ENCODE measurements at regions not wholly inside any gene's neighbourhood (a gene's known extent, or its start where the extent isn't known, plus 50 kb on each side); places are given as distances from the start of the nearest gene placed in this dataset.
"Not testable (repeated sequence)": the region's sequence is repeated elsewhere in the genome, so short reads cannot be mapped to it uniquely, and the experiment has no call there.

- no peak for DNase-seq (ENCODE audit: low read depth in 2 of 3, low spot score in 1 of 3)
These were observed 166.7 kb upstream of the PRICKLE2 start for GRCh38 chr3:64392001-64392400.

- no peak for DNase-seq (ENCODE audit: low read depth in 2 of 3, low spot score in 1 of 3)
These were observed 165.6 kb upstream of the PRICKLE2 start for GRCh38 chr3:64390893-64391292.

DNA sequence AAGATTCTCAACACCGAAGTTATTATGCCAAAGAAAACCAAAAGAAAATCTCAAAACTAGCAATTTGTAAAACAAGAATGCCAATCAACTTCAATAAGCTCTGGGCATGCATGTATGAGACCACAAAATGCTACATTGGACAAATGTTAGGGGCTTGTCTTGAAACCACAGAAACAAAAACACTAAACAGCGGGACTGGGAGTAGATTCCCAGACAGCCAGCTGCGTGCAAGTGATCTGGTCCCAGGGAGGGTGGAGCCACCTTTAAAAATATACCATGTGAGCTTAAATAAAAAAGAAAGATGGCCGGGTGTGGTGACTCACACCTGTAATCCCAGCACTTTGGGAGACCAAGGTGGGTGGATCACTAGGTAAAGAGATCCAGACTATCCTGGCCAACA is 163.6 kb upstream of the PRICKLE2 start:
- DNase-seq (ENCODE audit: low read depth in 2 of 3, low spot score in 1 of 3), result no peak

DNA sequence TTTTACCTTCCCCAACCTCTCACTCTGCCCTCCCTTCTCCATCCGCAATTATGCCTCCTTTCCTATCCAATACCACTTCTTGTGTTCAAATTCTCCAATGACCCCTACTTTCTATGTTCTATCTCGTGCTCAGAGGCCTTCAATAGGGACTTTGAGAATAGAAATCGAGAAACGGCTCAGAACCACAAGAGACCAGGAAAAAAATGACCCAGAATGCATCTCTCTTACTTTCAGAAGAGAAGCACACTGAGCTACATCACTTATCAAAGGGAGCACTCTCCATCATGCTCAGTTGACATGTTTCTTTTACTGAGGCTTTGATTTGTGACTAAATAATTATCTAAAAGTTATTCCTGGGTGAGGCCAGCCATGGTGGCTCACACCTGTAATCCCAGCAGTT is 162.4 kb upstream of the PRICKLE2 start:
- DNase-seq (ENCODE audit: low read depth in 2 of 3, low spot score in 1 of 3), result no peak

DNA sequence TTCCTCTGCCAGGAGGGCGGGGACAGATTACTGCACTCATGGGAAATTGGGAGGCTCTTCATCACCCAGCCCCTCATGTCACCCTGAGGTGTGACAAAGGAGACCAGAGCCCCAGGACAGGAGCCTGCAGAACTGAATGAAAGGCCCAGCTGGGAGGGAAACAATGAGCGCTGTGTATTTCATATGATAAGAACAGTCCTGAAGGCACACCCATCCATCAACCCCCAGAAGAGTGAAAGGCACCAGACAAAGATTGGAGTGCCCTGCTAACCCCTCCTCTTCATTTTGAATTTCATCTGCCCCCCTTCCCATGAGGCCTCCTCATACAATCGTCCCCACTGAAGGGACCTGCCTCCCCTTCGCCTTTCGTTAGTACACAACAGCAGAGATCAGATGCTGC is 160.0 kb upstream of the PRICKLE2 start:
- no peak for DNase-seq (ENCODE audit: low read depth in 2 of 3, low spot score in 1 of 3)

- no peak for DNase-seq (ENCODE audit: low read depth in 2 of 3, low spot score in 1 of 3)
These were observed 159.3 kb upstream of the PRICKLE2 start for GRCh38 chr3:64384561-64384960.

GRCh38 chr3:64382153-64382552 is 156.9 kb upstream of the PRICKLE2 start:
- DNase-seq (ENCODE audit: low read depth in 2 of 3, low spot score in 1 of 3), result no peak

GRCh38 chr3:64381367-64381766 is 156.1 kb upstream of the PRICKLE2 start:
- no peak for DNase-seq (ENCODE audit: low read depth in 2 of 3, low spot score in 1 of 3)

DNA sequence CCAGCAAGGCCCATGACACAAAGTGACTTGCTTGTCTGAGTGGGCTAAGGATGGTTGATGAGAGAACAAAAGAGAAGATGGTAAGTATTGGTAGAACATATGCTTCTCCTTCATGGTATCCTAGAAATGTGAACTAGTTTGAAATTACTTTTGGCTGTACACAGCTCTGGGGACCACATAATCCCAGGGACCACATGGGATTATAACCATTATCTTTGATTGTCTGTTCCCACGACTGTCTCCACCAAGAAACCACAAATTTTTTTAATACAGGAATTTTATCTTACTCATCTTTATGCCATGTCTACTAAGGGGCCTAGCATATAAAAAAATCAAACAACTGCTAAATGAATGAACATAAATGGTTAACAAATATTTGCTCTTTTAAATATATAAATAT is 155.3 kb upstream of the PRICKLE2 start:
- no peak for DNase-seq (ENCODE audit: low read depth in 2 of 3, low spot score in 1 of 3)

DNA sequence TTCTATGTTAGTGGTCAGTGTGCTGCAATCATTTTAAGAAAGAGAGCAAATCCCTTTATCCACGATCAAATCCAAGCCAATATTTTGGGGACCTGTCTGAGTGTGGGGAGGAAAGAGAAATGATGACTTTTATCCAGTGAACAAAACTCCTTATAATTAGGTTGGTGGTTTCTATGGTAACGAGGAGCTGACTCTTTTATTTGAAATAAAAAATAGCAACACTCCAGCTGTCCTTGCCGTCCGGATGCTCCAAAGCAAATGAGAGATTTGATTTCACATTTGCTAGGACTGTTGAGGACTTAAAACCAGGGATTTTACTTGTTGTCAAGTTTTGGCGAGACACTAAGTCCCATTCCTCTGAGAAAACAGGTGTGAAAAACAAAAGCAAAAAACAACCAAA is 154.0 kb upstream of the PRICKLE2 start:
- DNase-seq (ENCODE audit: low read depth in 2 of 3, low spot score in 1 of 3), result no peak

DNA sequence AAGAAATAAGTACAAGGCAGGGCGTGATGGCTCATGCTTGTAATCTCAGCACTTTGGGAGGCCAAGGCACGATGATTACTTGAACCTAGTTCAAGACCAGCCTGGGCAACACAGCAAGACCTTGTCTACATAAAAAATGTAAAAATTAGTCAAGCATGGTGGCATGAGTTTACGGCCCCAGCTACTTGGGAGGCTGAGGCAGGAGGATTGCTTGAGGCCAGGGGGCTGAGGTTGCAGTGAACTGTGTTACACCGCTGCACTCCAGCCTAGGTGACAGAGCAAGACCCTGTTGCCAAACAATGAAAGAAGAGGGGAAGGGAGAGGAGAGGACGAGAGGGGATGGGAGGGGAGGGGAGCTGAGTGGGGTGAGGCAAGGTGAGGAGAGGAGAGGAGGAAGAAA is 152.7 kb upstream of the PRICKLE2 start:
- DNase-seq (ENCODE audit: low read depth in 2 of 3, low spot score in 1 of 3), result no peak

GRCh38 chr3:64375737-64376136 is 150.5 kb upstream of the PRICKLE2 start:
- no peak for DNase-seq (ENCODE audit: low read depth in 2 of 3, low spot score in 1 of 3)

DNA sequence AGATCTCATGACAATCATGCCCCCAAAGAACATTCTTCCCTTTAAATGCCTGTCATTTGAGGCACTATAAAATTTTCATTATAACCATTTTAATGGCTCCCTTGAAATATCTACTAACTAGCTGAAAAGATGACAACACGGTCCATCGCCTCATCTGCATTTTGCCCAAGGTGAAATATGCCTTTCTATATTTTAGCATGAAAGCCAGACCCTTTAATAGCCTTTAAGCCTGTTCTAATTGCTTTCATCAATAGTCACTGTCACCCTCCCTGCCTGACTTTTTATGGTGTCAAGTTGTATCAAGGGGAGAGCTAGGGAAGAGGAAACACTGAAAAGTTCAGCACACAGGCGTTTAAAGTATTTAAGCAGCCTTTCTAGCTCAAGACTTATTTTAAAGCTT is 144.1 kb upstream of the PRICKLE2 start:
- no peak for DNase-seq (ENCODE audit: low read depth in 2 of 3, low spot score in 1 of 3)

DNA sequence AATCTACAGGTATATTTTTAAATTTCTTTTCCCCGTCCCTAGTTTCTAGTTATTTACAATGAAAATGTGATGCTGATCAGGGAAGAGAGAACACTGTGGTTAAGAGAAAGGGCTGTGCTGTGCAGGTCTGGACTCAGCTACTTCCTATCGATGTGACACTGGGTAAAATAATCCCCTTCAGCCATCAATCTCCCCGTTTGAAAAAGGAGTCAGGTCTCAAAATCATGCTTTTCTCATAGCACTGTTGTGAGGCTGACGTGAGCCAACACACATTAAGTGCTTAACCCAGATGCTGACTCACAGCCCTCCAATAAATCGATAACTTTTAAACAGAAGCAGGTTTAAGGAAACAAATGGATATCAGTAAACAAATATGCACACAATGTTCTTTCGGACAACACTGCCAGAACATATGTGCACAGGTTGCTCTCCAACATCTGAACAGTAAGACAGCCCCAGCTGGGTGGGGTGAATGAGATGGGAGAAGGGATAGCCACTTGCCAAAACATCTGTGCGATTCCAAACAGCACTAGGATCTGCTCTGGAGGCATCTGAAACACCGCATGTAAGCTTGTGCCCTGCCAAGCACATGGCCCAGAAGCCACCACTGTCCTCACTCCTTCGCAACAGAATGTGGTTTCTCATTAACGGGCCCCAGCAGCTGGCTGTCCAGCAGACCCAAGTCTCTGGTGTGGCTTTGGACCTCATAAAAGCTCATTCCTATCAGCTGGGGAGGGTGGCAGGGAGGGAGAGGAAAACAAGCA is 143.2 kb upstream of the PRICKLE2 start:
- DNase-seq (ENCODE audit: low read depth in 2 of 3, low spot score in 1 of 3), result no peak

DNA sequence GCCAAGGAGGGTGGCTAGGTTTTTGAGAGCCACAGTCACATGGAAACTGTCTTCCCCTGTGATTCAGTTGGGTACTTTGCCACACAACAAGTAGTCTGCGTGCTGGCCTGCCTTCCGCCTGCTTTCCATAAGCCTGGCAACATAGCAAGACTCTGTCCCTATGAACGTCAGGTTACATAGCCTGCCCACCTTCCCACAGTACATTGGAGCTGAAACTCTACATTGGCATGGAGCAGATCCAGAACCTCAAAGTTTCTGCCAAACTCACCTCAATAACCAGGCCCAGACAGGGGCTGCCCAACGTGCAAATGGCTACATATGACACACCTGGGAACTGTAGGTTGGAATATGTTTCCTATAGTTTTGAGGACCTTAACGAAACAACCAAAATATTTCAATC is 140.6 kb upstream of the PRICKLE2 start:
- no peak for DNase-seq (ENCODE audit: low read depth in 2 of 3, low spot score in 1 of 3)

- no peak for DNase-seq (ENCODE audit: low read depth in 2 of 3, low spot score in 1 of 3)
These were observed 138.6 kb upstream of the PRICKLE2 start for GRCh38 chr3:64363842-64364241.

GRCh38 chr3:64361962-64362735 is 136.9 kb upstream of the PRICKLE2 start:
- no peak for DNase-seq (ENCODE audit: low read depth in 2 of 3, low spot score in 1 of 3)

DNA sequence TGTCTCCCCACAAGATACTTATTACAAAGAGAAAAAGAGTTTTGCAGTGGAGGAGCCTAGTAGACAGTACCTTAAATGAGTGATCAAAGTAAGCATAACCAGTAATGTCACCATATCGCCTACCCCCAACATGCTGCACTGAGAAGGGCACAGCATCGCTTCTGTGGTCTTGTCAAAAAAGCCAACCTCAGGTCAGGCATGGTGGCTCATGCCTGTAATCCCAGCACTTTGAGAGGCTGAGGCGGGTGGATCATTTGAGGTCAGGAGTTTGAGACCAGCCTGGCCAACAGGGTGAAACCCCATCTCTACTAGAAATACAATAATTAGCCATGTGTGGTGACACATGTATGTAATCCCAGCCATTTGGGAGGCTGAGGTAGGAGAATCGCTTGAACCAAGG is 135.8 kb upstream of the PRICKLE2 start:
- not testable (repeated sequence) for DNase-seq (ENCODE audit: low read depth in 2 of 3, low spot score in 1 of 3)

GRCh38 chr3:64360280-64360679 is 135.0 kb upstream of the PRICKLE2 start:
- no peak for DNase-seq (ENCODE audit: low read depth in 2 of 3, low spot score in 1 of 3)

DNA sequence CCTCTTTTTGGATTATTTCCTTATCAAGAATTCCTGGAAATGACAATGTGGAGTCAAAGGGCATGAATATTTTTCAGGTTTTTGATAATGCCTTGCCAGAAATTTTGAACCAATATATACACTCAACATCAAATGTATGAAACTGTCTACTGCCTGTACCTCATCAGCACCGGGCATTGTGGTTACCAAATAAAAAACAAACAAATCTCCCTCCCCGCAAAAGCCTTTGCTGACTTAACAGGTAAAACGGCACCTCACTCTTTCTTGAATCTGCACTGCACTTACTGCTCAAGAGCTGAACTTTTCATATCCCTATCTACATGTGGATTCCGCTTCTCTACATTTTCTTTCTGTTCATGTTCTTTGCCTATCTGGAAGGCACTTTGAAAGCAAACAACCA is 134.5 kb upstream of the PRICKLE2 start:
- no peak for DNase-seq (ENCODE audit: low read depth in 2 of 3, low spot score in 1 of 3)

DNA sequence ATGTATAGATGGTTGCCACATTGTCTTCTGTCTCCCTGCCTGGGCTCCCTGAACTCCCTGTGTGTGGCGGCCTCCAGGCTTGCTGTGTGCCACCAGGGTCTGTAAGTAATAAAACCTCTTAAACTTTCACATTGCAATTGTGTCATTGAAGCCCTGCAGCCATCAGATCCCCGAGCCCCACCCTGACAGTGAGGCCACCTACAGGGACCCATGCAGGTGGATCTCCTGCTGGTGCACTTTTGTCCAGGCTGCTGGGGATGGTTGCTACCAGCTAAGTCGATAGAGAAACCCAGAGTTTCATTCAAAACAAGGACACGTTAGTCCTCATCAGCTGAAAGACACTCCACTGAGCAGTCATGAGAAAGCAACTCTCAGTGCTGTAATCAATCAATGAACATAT is 133.6 kb upstream of the PRICKLE2 start:
- DNase-seq (ENCODE audit: low read depth in 2 of 3, low spot score in 1 of 3), result no peak

DNA sequence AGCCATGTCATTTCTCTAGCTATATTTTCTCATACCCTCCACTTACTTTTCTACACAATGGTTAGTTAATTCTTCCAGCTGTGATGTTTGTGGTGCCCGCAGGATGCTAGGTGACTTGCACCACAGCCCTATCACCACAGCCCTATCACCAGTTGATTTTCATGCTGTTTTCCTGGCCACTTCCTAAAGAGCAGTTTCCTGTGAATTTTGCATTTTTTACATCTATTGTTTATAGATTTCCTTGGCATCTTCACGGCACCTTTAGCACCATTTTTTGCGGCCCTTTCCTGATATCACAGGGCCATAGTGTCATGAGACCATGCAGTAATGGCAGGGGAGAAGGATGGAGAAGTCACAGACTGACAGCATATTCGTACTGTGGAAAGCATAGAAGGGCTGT is 132.9 kb upstream of the PRICKLE2 start:
- no peak for DNase-seq (ENCODE audit: low read depth in 2 of 3, low spot score in 1 of 3)

DNA sequence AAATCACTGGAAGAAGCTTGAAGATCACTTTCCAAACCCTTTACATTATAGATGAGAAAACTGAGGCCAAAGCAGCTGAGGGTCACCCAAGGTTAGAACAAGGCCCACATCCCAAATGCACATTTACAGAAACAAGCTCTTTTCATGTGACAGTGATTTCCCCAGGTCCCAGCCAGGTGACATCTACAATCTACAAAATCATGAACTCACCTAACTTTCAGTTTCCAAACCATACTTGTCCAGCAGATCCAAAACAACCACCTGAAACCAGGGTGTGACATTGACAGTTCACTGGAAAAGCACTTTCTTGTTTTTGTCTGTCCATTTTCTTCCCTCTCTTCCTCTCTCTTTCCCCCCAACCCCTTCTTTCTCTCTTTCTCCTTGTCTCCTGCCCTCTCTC is 132.2 kb upstream of the PRICKLE2 start:
- no peak for DNase-seq (ENCODE audit: low read depth in 2 of 3, low spot score in 1 of 3)
